ENCODE measurements at regions not wholly inside any gene's neighbourhood (a gene's known extent, or its start where the extent isn't known, plus 50 kb on each side); places are given as distances from the start of the nearest gene placed in this dataset.

GRCh38 chr15:96253006-96253747 is 77.3 kb upstream of the NR2F2 start:
- H3K9me3 Mint-ChIP-seq (ENCODE audit: low read depth, unreplicated experiment): peaks cover 3% of the 10 kb centered on the region
- no peak overlapping the region for H3K4me3 Mint-ChIP-seq (ENCODE audit: low read depth, unreplicated experiment)
- H3K27me3 Mint-ChIP-seq (ENCODE audit: unreplicated experiment): no peaks in the 10 kb centered on the region
- DNase-seq: no peak
- H3K27ac Mint-ChIP-seq (ENCODE audit: unreplicated experiment): no peak overlapping the region
- no TSS peak for BruUV-seq (replicated peaks)
- intact Hi-C loops (cut with micrococcal nuclease; ENCODE audit: unreplicated experiment): no loop called here
- peaks cover 6% of the 10 kb centered on the region for H3K36me3 Mint-ChIP-seq (ENCODE audit: insufficient read depth, unreplicated experiment)
- CTCF ChIA-PET: interaction anchor here (0.7 to 2.6 kb wide), 3 partner anchors 21 to 109 kb away, joined by 3 to 6 read pairs (median 4); no protein-coding TSS in a partner anchor
- TF ChIP-seq CTCF (IDR thresholded peaks at IDR 0.05; ENCODE audit: unreplicated experiment): no peak
- peaks cover 33% of the 10 kb centered on the region for H3K4me1 Mint-ChIP-seq (ENCODE audit: low read depth, unreplicated experiment)

GRCh38 chr15:96254173-96254572 is 76.3 kb upstream of the NR2F2 start:
- no peak for DNase-seq
- Mint-ChIP-seq H3K9me3 (ENCODE audit: low read depth, unreplicated experiment) (peaks cover 3% of the 10 kb centered on the region), H3K4me3 (ENCODE audit: low read depth, unreplicated experiment) (no peak overlapping the region), H3K36me3 (ENCODE audit: insufficient read depth, unreplicated experiment) (peaks cover 6% of the 10 kb centered on the region), H3K27ac (ENCODE audit: unreplicated experiment) (no peak overlapping the region), H3K4me1 (ENCODE audit: low read depth, unreplicated experiment) (peaks cover 34% of the 10 kb centered on the region), H3K27me3 (ENCODE audit: unreplicated experiment) (no peaks in the 10 kb centered on the region)
- no TSS peak for BruUV-seq (replicated peaks)
- TF ChIP-seq CTCF (IDR thresholded peaks at IDR 0.05; ENCODE audit: unreplicated experiment): no peak
- intact Hi-C loops (cut with micrococcal nuclease; ENCODE audit: unreplicated experiment): no loop called here
- CTCF ChIA-PET: interaction anchor here (2.6 kb wide), 1 partner anchor 22 kb away, joined by 6 read pairs; no protein-coding TSS in a partner anchor

- no peak for TF ChIP-seq CTCF (IDR thresholded peaks at IDR 0.05; ENCODE audit: unreplicated experiment)
- peaks cover 47% of the 10 kb centered on the region for H3K4me1 Mint-ChIP-seq (ENCODE audit: low read depth, unreplicated experiment)
- no TSS peak for BruUV-seq (replicated peaks)
- H3K4me3 Mint-ChIP-seq (ENCODE audit: low read depth, unreplicated experiment): no peak overlapping the region
- no peaks in the 10 kb centered on the region for H3K27me3 Mint-ChIP-seq (ENCODE audit: unreplicated experiment)
- peaks cover 5% of the 10 kb centered on the region for H3K9me3 Mint-ChIP-seq (ENCODE audit: low read depth, unreplicated experiment)
- CTCF ChIA-PET: no interaction called here
- no peak for DNase-seq
- intact Hi-C loops (cut with micrococcal nuclease; ENCODE audit: unreplicated experiment): no loop called here
- H3K27ac Mint-ChIP-seq (ENCODE audit: unreplicated experiment): no peak overlapping the region
- H3K36me3 Mint-ChIP-seq (ENCODE audit: insufficient read depth, unreplicated experiment): peaks cover 11% of the 10 kb centered on the region
Measured at GRCh38 chr15:96255599-96255998, 74.9 kb upstream of the NR2F2 start.

GRCh38 chr15:96261575-96262034 is 68.9 kb upstream of the NR2F2 start:
- Mint-ChIP-seq H3K27ac (ENCODE audit: unreplicated experiment) (peak overlapping the region; percentile 99), H3K36me3 (ENCODE audit: insufficient read depth, unreplicated experiment) (peaks cover 23% of the 10 kb centered on the region), H3K9me3 (ENCODE audit: low read depth, unreplicated experiment) (peaks cover 2% of the 10 kb centered on the region), H3K27me3 (ENCODE audit: unreplicated experiment) (no peaks in the 10 kb centered on the region), H3K4me1 (ENCODE audit: low read depth, unreplicated experiment) (peaks cover 69% of the 10 kb centered on the region), H3K4me3 (ENCODE audit: low read depth, unreplicated experiment) (no peak overlapping the region)
- BruUV-seq (replicated peaks): no TSS peak
- no peak for TF ChIP-seq CTCF (IDR thresholded peaks at IDR 0.05; ENCODE audit: unreplicated experiment)
- DNase-seq: no peak
- CTCF ChIA-PET: interaction anchor here (0.7 kb wide), 1 partner anchor 49 kb away, joined by 5 read pairs; no protein-coding TSS in a partner anchor
- intact Hi-C loops (cut with micrococcal nuclease; ENCODE audit: unreplicated experiment): loop anchor here (5.0 to 10.0 kb wide), 3 partner anchors 209 to 337 kb away; no protein-coding TSS in a partner anchor

Measured in Calu3 (cell line).